ENCODE measurements at regions not wholly inside any gene's neighbourhood (a gene's known extent, or its start where the extent isn't known, plus 50 kb on each side); places are given as distances from the start of the nearest gene placed in this dataset.

DNA sequence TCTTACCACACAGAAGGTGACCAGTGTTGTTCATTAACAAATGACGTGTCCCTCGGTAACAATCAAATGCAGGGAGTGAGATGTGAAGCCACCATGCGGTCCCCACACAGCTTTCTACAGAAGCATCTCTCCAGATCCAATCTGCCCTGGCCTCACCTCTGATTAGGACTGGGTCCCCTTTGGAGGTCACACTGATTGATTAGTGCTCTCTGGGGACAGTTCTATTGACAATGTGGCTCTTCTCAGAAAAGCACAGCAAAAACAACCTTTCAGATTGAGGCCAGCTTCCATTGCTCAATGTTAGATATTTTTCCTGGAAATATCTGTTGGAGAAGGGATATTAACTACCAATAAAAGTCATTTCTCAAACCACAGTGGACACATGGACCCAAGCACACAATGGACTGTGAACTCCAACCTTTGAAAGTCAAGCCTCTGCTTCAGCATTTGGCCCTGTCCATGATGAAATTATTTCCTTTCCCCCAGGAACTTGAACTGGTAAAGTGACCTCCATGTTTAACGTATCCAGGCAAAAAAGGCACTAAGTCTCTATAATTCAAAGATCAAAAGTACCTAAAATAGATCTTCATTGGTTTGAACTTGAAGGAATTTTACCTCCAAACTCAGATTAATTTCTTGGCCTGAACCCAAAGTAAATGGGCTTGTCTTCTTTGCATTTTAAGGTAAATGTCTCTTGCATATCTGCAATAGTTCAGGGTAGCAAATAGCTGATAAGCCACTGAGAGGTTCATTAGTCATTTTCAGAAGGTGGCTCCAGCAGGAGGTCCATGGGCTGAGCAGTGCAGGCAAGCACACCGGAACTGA, 118.5 kb downstream of the FOXA2 start (continued):
- TF ChIP-seq, protein P1, sequence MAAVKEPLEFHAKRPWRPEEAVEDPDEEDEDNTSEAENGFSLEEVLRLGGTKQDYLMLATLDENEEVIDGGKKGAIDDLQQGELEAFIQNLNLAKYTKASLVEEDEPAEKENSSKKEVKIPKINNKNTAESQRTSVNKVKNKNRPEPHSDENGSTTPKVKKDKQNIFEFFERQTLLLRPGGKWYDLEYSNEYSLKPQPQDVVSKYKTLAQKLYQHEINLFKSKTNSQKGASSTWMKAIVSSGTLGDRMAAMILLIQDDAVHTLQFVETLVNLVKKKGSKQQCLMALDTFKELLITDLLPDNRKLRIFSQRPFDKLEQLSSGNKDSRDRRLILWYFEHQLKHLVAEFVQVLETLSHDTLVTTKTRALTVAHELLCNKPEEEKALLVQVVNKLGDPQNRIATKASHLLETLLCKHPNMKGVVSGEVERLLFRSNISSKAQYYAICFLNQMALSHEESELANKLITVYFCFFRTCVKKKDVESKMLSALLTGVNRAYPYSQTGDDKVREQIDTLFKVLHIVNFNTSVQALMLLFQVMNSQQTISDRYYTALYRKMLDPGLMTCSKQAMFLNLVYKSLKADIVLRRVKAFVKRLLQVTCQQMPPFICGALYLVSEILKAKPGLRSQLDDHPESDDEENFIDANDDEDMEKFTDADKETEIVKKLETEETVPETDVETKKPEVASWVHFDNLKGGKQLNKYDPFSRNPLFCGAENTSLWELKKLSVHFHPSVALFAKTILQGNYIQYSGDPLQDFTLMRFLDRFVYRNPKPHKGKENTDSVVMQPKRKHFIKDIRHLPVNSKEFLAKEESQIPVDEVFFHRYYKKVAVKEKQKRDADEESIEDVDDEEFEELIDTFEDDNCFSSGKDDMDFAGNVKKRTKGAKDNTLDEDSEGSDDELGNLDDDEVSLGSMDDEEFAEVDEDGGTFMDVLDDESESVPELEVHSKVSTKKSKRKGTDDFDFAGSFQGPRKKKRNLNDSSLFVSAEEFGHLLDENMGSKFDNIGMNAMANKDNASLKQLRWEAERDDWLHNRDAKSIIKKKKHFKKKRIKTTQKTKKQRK (IDR thresholded peaks at IDR 0.05; ENCODE audit: low read length): no peak
- no peak for TF ChIP-seq GPN1 (CRISPR knock-in tag; IDR thresholded peaks at IDR 0.05; ENCODE audit: borderline replicate concordance)
- TF ChIP-seq ZNF800 (CRISPR knock-in tag; IDR thresholded peaks at IDR 0.05): no peak
- no peak for TF ChIP-seq HOXD1 (CRISPR knock-in tag; IDR thresholded peaks at IDR 0.05)
- TF ChIP-seq GATAD1 (CRISPR knock-in tag; IDR thresholded peaks at IDR 0.05): no peak
- TF ChIP-seq ZNF264 (CRISPR knock-in tag; IDR thresholded peaks at IDR 0.05): 0 out of 2 replicates have a peak, but pooled peaks have one; percentile 20
- TF ChIP-seq, protein P2, sequence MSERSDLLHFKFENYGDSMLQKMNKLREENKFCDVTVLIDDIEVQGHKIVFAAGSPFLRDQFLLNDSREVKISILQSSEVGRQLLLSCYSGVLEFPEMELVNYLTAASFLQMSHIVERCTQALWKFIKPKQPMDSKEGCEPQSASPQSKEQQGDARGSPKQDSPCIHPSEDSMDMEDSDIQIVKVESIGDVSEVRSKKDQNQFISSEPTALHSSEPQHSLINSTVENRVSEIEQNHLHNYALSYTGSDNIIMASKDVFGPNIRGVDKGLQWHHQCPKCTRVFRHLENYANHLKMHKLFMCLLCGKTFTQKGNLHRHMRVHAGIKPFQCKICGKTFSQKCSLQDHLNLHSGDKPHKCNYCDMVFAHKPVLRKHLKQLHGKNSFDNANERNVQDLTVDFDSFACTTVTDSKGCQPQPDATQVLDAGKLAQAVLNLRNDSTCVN (CRISPR knock-in tag; IDR thresholded peaks at IDR 0.05; ENCODE audit: borderline replicate concordance): no peak
- TF ChIP-seq KDM5B (CRISPR knock-in tag; IDR thresholded peaks at IDR 0.05; ENCODE audit: borderline replicate concordance): no peak

All from HepG2 (cell line).